NOMO-1 (cell line): ENCODE measurements at regions not wholly inside any gene's neighbourhood (a gene's known extent, or its start where the extent isn't known, plus 50 kb on each side); places are given as distances from the start of the nearest gene placed in this dataset.

Experiments
- DNase-seq, 2 experiments: peaks; one replicate each; lab custom pipeline; 2025; ENCODE audit not compliant: unreplicated experiment in 2 of 2; lab: John Stamatoyannopoulos, UW

DNA sequence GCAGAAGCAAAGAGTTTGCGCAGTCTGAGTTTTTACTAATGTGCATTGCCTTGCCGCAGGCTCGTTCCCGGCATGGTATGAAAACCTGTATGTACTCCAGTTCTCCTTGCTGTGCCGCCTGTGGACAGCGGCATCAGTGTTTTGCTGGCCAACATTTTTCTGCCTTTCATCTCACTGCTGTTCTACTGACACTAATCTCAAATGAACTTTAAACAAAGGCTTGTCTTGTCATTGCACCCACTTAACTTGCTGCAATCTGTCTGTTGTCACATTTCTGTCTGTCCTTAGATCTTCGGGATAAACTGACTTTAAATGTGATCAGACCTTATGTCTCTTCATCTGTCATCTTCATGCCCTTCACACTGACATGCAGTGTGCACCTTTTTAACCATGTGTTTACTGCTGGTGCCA is 71.7 kb upstream of the ZNRF2 start:
- DNase-seq: no peak

DNA sequence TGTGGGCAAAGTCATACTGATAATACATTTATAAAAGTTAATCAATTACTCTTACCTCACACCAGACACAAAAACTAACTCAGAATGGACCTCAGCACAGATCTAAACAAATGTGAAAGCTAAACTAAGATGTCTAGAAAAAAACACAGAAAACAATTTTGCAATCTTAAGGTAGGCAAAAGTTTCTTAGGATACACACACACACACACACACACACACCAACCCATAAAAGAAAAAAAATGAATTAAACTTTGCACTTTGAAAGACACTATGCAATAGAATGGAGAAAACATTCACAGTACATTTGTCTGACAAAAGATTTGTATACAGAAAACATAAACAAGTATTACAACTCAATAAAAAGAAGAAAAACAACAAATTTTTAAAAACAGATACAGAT is 70.8 kb upstream of the ZNRF2 start:
- DNase-seq: no peak

DNA sequence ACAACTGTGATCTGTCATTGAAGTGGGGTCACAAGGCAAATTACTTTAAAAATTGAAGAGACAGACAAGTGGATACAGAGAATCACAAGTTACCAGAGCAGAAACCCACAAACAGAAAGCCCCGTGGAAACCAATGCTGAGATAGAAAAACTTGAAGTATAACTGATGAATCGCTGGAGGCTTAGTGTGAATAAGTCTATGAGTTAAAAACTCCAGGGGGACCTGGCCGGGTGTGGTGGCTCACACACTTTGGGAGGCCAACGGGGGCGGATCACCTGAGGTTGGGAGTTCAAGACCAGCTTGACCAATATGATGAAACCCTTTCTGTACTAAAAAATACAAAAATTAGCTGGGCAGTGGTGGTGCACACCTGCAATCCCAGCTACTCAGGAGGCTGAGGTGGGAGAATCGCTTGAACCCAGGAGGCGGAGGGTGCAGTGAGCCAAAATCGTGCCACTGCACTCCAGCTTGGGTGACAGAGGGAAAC is 69.7 kb upstream of the ZNRF2 start:
- no peak for DNase-seq

DNA sequence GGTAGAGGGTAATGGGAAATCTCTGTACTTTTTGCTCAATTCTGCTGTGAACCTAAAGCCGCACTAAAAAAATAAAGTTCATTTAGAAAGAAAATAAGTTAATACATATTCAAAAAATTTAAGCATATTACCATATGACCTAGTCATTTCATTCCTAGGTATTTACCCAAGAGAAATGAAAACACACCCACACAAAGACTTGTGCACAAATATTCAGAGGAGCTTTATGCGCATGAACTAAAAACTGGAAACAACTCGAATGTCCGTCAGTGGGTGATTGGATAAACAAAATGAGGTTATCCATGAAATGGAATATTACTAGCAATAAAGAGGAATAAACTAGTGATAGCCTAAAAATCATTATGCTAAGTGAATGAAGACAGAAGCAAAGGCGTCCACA is 62.6 kb upstream of the ZNRF2 start:
- DNase-seq: no peak

DNA sequence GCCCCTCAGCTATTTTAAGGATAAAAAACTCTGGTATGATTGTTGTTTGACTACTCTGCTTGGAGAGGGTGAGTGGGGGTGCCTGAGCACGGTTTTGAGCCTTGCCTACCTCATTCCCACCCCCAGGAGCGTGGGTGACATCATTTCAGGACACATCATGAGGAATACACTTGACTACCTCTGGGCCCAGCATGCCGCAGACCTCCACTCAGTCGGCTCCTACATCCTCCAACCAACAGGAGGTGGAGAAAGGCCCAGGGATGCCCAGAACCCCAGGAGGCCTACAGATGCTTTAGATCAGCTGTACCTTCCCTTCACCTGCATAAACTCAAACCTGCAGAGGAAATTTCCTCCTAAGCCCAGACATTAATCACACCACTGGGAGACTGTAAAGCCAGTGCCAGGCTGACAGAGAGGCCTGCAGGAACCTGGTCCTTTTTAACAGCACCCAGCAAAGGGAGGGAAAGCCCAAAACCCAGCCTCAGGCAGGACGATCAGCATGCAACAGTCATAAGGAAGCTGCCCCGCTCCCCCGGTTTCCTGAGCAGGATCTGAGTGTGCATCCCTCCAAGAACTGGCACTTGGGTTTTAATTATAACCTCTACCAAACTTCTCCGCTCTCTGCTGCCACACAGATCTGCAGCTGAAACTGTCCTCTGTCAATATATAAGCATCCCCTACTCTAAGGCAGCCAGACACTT is 61.7 kb upstream of the ZNRF2 start:
- DNase-seq: no peak

DNA sequence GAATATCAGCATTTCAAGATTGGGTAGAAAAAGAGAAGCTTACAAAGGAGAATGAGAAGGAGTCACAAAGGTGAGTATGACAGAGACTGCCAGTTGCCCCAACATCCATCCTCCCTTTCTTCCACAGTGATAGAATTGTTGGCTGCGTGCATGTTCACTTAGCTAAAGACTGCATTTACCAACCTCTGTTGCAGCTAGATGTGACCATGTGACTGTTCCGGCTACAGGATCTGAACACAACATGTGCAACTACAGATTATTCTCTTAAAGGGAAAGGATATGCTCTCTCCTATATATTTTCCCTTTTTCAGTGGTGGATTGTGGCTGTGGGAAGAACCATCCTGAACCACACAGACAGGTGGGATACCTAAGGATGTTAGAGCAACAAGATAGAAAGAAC is 60.5 kb upstream of the ZNRF2 start:
- DNase-seq: no peak

DNA sequence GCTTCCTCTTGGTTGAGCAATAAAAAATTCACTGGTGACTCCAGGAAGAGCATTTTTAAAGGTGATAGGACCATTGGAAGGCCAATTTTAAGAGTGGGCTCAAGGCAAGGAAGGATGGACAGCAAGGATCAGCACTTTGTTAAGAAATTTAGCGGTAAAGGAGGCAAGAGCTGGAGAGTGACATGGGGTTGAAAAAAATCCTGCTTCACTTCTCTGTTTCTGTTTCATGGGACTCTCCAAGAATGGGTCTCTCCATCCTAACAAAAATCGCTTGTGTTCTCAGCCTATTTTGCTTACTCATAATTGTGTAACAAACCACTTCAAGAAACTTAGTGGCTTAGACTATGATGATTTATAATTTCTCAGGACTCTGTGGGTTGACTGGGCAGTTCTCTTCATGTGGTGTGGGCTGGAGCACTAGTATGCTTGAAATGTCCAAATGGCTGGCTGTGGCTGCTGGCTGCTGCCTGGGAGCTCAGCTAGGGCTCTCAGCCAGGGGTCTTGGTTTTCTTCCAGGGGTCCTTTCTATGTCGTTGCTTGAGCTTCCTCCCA is 59.8 kb upstream of the ZNRF2 start:
- DNase-seq: peak; percentile 93 to 98

DNA sequence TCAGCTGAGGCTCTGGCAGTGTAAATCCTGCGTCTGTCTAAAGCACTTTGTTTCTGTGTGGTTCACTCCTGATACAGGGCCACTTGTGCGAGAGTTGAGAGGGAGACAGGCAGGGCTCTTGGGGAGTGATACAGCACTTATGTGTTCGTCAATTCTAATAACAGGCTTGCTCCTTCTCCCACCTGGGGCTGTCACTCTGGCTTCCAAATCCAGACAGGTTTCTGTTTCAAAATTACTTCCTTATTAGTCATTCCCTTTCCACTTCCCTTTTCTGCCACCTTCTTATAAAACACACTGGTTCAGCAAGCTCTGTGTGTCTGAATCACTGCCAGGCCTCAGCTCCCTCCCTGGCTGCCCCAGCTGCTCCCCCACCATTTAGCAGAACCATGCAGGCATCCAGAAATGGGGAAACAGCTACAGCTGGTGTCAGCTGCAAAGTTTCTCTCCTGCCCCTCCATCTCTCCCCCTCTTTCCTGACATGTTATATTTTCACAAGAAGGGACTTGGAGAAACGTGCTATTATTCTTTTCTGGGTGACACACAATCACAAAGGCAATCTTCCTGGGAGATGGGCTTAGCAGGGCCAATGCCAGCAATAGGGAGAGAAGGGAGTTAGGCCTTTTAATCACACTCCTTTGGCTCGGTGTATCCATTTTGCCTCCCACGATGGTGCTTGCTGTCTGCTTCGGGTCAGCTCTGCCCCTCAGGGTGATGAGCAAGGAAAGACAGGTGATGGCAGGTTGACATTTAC is 58.4 kb upstream of the ZNRF2 start:
- peak; percentile 92 to 98 for DNase-seq

DNA sequence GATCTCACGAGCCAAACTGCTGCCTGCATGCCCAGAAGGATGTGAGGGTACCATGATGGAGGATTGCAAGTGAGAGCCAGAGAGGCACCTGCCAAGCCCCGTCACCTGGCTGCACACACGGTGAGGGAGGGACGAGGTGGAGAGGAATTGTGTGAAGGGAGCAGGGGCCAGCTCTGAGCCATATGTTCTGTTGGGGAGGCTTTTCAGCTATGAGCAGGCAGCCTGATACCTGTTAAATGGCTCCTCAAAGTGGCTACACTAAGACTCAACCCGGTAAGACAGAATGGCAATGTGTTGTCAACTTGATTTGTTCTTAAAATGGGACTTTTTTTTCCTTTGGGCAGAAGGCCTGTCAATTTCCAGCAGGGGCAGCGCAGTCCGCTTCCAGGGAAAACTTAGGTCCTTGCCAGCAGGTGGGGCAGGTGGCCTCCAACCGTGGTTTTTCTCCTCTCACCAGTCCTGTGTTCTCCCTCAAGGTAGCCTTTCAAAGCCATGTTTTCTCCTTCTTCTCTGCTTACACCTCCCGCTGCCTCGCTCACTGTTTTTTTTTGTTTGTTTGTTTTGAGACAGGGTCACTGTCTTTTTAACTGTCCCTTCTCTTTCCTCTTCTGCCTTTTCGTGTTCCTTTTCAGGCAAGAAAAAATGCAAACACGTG is 57.7 kb upstream of the ZNRF2 start:
- DNase-seq: no peak

DNA sequence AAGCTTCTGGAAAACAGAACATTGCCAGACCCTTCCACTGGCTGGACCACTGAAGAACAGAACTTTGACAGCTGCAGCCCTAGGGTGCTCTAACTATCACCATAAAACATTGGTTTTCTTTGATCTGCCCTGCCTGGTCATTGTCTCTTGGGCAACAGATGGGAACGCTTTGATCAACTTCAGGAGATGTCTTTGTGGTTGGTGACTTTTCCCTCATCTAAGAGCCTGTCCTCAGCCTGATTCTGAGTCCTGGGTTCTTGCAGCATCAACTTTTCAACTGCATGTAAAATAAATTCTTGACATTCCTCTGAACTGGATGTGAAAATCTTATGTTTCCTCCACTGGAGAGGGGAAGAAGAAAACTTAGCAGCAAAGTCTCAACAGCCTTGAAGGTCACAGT is 53.1 kb upstream of the ZNRF2 start:
- no peak for DNase-seq

DNA sequence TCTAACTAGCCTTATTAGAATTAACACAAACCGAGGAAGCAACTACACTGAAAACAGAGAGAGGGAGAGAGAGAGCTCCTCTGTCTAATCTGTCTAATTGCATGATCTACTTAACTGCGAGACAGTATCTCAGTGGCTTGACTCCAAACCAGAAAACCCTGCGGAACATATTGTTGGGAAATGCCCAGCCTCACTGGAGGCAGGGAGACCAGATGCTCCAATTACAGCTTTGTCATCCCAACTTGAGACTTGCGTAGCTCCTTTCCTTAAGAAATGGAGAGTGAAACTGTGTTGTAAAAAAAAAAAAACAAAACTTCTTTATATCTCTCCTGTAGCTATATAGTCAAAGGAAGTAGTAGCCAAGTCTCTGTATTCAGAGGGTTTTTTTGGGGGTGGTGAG is 52.0 kb upstream of the ZNRF2 start:
- no peak for DNase-seq
